ENCODE measurements at regions not wholly inside any gene's neighbourhood (a gene's known extent, or its start where the extent isn't known, plus 50 kb on each side); places are given as distances from the start of the nearest gene placed in this dataset.

GRCh38 chr13:37302686-37303085 lies 197.2 kb upstream of the CSNK1A1L start:
- Histone ChIP-seq H3K4me1 (ENCODE audit: insufficient read depth, low read length) (no peaks in the 10 kb centered on the region), H3K9ac (ENCODE audit: insufficient read depth, low read depth, low read length) (no peak overlapping the region), H3K4me2 (ENCODE audit: low read depth, low read length) (no peak overlapping the region), H2AFZ (ENCODE audit: low read length) (no peak overlapping the region), H3K9me3 (ENCODE audit: low read length) (no peaks in the 10 kb centered on the region), H3K4me3 (replicated peaks in 1 of 3; ENCODE audit: insufficient read depth in 1 of 3, low read depth in 2 of 3, low read length in 3 of 3) (no peak overlapping the region), H3K27ac (ENCODE audit: extremely low read length, insufficient read depth, low read length) (no peak overlapping the region), H4K20me1 (ENCODE audit: insufficient read depth, low read length) (no peaks in the 10 kb centered on the region), H3K79me2 (ENCODE audit: insufficient read depth, low read length) (no peaks in the 10 kb centered on the region), H3K27me3 (ENCODE audit: control insufficient read depth in 1 of 2, insufficient read depth in 2 of 2, low read length in 2 of 2) (no peaks in the 10 kb centered on the region), H3K36me3 (replicated peaks in 1 of 2; ENCODE audit: control insufficient read depth in 1 of 2, insufficient read depth in 2 of 2, low read length in 2 of 2) (no peaks in the 10 kb centered on the region)
- BruUV-seq (replicated peaks): no TSS peak
- CTCF ChIA-PET (ENCODE audit: low intra/inter-chr PET ratio, low total read pairs): no interaction called here
- in situ Hi-C loops (cut with HindIII; ENCODE audit: extremely low pct_ligation_motif_present, low pct_unique_long_range_greater_than_20kb) (no loop called here), intact Hi-C loops (cut with micrococcal nuclease; ENCODE audit: unreplicated experiment) (no loop called here)
- POLR2A ChIA-PET: no interaction called here
- TF ChIP-seq CTCF (CRISPR knock-in tag; IDR thresholded peaks at IDR 0.05): no peak
- no peak for TF ChIP-seq ZNF225 (CRISPR knock-in tag; IDR thresholded peaks at IDR 0.05)
- no peak for TF ChIP-seq SMC3 (IDR thresholded peaks at IDR 0.05; ENCODE audit: low read length)
- no peak for TF ChIP-seq FOXK1 (CRISPR knock-in tag; IDR thresholded peaks at IDR 0.05; ENCODE audit: borderline replicate concordance, low read depth)
- no peak for TF ChIP-seq ZNF234 (CRISPR knock-in tag; conservative IDR thresholded peaks at IDR 0.05)
- TF ChIP-seq KLF9 (CRISPR knock-in tag; IDR thresholded peaks at IDR 0.05; ENCODE audit: low read depth): no peak
- TF ChIP-seq ARNT2 (CRISPR knock-in tag; IDR thresholded peaks at IDR 0.05; ENCODE audit: low read depth): no peak
- no peak for TF ChIP-seq ZFP36L1 (CRISPR knock-in tag; IDR thresholded peaks at IDR 0.05)
- no peak for TF ChIP-seq RAD21 (CRISPR knock-in tag; IDR thresholded peaks at IDR 0.05)
- no peak for TF ChIP-seq POLR2A (IDR thresholded peaks at IDR 0.05; ENCODE audit: insufficient read depth in 1 of 2, low read depth in 2 of 2, low read length in 2 of 2)
- no peak for TF ChIP-seq ZNF776 (CRISPR knock-in tag; IDR thresholded peaks at IDR 0.05)
- TF ChIP-seq HBP1 (CRISPR knock-in tag; IDR thresholded peaks at IDR 0.05; ENCODE audit: low read depth): no peak
- TF ChIP-seq MEIS2 (CRISPR knock-in tag; IDR thresholded peaks at IDR 0.05): no peak
- 0% methylated on average over 1 of the region's 1 CpG for WGBS (ENCODE audit: low lambda C conversion rate)
- DNase-seq (ENCODE audit: low spot score): no peak
- ATAC-seq: no peak
- no peak for FAIRE-seq

All from HepG2 (cell line).